ENCODE measurements at regions not wholly inside any gene's neighbourhood (a gene's known extent, or its start where the extent isn't known, plus 50 kb on each side); places are given as distances from the start of the nearest gene placed in this dataset.

- TF ChIP-seq CBFB (CRISPR knock-in tag; IDR thresholded peaks at IDR 0.05) (no peak), CBX8 (IDR thresholded peaks at IDR 0.05; ENCODE audit: borderline replicate concordance, extremely low read depth, low read depth, low read length, poor library complexity, severe bottlenecking) (no peak), POLR2A (conservative IDR thresholded peaks at IDR 0.05) (no peak), CEBPZ (IDR thresholded peaks at IDR 0.05; ENCODE audit: borderline replicate concordance, low read depth, low read length) (no peak), E2F1 (CRISPR knock-in tag; IDR thresholded peaks at IDR 0.05) (no peak), TAF1 (IDR thresholded peaks at IDR 0.05; ENCODE audit: control insufficient read depth, extremely low read depth, insufficient read depth, low read length, severe bottlenecking) (no peak), HEY1 (CRISPR knock-in tag; IDR thresholded peaks at IDR 0.05; ENCODE audit: borderline replicate concordance) (no peak), CHD2 (IDR thresholded peaks at IDR 0.05; ENCODE audit: low read depth, low read length) (no peak), BHLHE40 (IDR thresholded peaks at IDR 0.05; ENCODE audit: low read length) (no peak), CCAR2 (IDR thresholded peaks at IDR 0.05; ENCODE audit: low read depth, low read length) (no peak)
- TF ChIP-seq, protein P1, sequence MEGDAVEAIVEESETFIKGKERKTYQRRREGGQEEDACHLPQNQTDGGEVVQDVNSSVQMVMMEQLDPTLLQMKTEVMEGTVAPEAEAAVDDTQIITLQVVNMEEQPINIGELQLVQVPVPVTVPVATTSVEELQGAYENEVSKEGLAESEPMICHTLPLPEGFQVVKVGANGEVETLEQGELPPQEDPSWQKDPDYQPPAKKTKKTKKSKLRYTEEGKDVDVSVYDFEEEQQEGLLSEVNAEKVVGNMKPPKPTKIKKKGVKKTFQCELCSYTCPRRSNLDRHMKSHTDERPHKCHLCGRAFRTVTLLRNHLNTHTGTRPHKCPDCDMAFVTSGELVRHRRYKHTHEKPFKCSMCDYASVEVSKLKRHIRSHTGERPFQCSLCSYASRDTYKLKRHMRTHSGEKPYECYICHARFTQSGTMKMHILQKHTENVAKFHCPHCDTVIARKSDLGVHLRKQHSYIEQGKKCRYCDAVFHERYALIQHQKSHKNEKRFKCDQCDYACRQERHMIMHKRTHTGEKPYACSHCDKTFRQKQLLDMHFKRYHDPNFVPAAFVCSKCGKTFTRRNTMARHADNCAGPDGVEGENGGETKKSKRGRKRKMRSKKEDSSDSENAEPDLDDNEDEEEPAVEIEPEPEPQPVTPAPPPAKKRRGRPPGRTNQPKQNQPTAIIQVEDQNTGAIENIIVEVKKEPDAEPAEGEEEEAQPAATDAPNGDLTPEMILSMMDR (IDR thresholded peaks at IDR 0.05 in 2 of 3, conservative IDR thresholded peaks at IDR 0.05 in 1 of 3; ENCODE audit: insufficient read depth in 2 of 3, low read depth in 1 of 3, low read length in 3 of 3), result no peak
- TF ChIP-seq, protein P2, sequence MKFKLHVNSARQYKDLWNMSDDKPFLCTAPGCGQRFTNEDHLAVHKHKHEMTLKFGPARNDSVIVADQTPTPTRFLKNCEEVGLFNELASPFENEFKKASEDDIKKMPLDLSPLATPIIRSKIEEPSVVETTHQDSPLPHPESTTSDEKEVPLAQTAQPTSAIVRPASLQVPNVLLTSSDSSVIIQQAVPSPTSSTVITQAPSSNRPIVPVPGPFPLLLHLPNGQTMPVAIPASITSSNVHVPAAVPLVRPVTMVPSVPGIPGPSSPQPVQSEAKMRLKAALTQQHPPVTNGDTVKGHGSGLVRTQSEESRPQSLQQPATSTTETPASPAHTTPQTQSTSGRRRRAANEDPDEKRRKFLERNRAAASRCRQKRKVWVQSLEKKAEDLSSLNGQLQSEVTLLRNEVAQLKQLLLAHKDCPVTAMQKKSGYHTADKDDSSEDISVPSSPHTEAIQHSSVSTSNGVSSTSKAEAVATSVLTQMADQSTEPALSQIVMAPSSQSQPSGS (CRISPR knock-in tag; IDR thresholded peaks at IDR 0.05), result no peak
- TF ChIP-seq, protein P3, sequence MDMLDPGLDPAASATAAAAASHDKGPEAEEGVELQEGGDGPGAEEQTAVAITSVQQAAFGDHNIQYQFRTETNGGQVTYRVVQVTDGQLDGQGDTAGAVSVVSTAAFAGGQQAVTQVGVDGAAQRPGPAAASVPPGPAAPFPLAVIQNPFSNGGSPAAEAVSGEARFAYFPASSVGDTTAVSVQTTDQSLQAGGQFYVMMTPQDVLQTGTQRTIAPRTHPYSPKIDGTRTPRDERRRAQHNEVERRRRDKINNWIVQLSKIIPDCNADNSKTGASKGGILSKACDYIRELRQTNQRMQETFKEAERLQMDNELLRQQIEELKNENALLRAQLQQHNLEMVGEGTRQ (CRISPR knock-in tag; IDR thresholded peaks at IDR 0.05), result no peak
- TF ChIP-seq, protein P4, sequence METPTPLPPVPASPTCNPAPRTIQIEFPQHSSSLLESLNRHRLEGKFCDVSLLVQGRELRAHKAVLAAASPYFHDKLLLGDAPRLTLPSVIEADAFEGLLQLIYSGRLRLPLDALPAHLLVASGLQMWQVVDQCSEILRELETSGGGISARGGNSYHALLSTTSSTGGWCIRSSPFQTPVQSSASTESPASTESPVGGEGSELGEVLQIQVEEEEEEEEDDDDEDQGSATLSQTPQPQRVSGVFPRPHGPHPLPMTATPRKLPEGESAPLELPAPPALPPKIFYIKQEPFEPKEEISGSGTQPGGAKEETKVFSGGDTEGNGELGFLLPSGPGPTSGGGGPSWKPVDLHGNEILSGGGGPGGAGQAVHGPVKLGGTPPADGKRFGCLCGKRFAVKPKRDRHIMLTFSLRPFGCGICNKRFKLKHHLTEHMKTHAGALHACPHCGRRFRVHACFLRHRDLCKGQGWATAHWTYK (CRISPR knock-in tag; IDR thresholded peaks at IDR 0.05), result no peak
Measured at GRCh38 chr14:32023540-32023939, 53.6 kb upstream of the ARHGAP5 start.
